Keratinocyte (primary cell): ENCODE measurements at regions not wholly inside any gene's neighbourhood (a gene's known extent, or its start where the extent isn't known, plus 50 kb on each side); places are given as distances from the start of the nearest gene placed in this dataset.

Source experiments
- DNase-seq: peaks from one replicate; pipeline ENCODE4 v3.0.0-alpha.2; 2011; ENCODE audit warnings: low read depth, missing footprints, low spot score
- FAIRE-seq: peaks from 2 replicates; lab custom pipeline; 2011; peaks lifted over from hg19 to GRCh38; lab: Jason Lieb, UNC
- H2AFZ ChIP-seq: 2 replicates; pipeline ENCODE4 v1.6.0; 2012; ENCODE audit warnings: low read length, control low read depth, inconsistent platforms; ENCODE audit not compliant: control insufficient read depth
- H3K27ac ChIP-seq: 2 replicates; pipeline ENCODE4 v1.5.1; 2011; ENCODE audit warnings: low read length; ENCODE audit not compliant: control insufficient read depth, insufficient read depth
- H3K27me3 ChIP-seq: 3 replicates; pipeline ENCODE4 v1.6.0; 2011; ENCODE audit warnings: low read length; ENCODE audit not compliant: control insufficient read depth, insufficient read depth; ENCODE audit errors: extremely low read depth
- H3K36me3 ChIP-seq, 2 experiments: 2 replicates in 1 of 2; 3 replicates in 1 of 2; pipeline ENCODE4 v1.5.1; 2011; ENCODE audit warnings: low read length in 2 of 2, mild to moderate bottlenecking in 1 of 2; ENCODE audit not compliant: control insufficient read depth in 2 of 2, insufficient read depth in 2 of 2; ENCODE audit errors: extremely low read depth in 1 of 2
- H3K4me1 ChIP-seq: 3 replicates; pipeline ENCODE4 v1.5.1; 2011; ENCODE audit warnings: low read length; ENCODE audit not compliant: control insufficient read depth, insufficient read depth; ENCODE audit errors: extremely low read depth
- H3K4me2 ChIP-seq: 3 replicates; pipeline ENCODE4 v1.6.0; 2011; ENCODE audit warnings: low read depth, low read length; ENCODE audit not compliant: control insufficient read depth, insufficient read depth; ENCODE audit errors: extremely low read depth
- H3K4me3 ChIP-seq, 3 experiments: fragments of 200-600 bp in 1 of 3; sonication (generic) in 1 of 3; 2 replicates in 2 of 3; 3 replicates in 1 of 3; pipeline ENCODE4 v1.5.1; 2011 to 2016; ENCODE audit warnings: low read length in 3 of 3, mild to moderate bottlenecking in 3 of 3, control low read depth in 2 of 3, inconsistent platforms in 1 of 3, low read depth in 1 of 3, mixed read lengths in 1 of 3, mixed run types in 1 of 3, moderate library complexity in 1 of 3; ENCODE audit not compliant: control insufficient read depth in 2 of 3, insufficient read depth in 2 of 3; ENCODE audit errors: extremely low read depth in 1 of 3
- H3K79me2 ChIP-seq: 2 replicates; pipeline ENCODE4 v1.6.0; 2012; ENCODE audit warnings: low read length; ENCODE audit not compliant: control insufficient read depth, insufficient read depth
- H3K9ac ChIP-seq: 3 replicates; pipeline ENCODE4 v1.6.0; 2011; ENCODE audit warnings: low read length; ENCODE audit not compliant: control insufficient read depth, insufficient read depth; ENCODE audit errors: extremely low read depth
- H3K9me1 ChIP-seq: 3 replicates; pipeline ENCODE4 v1.6.0; 2011; ENCODE audit warnings: low read length; ENCODE audit not compliant: control insufficient read depth, insufficient read depth; ENCODE audit errors: extremely low read depth
- H3K9me3 ChIP-seq: 2 replicates; pipeline ENCODE4 v1.5.1; 2012; ENCODE audit warnings: low read depth, low read length; ENCODE audit not compliant: control insufficient read depth
- H4K20me1 ChIP-seq: 3 replicates; pipeline ENCODE4 v1.6.0; 2011; ENCODE audit warnings: low read length; ENCODE audit not compliant: control insufficient read depth, insufficient read depth; ENCODE audit errors: extremely low read depth
- CTCF ChIP-seq, 3 experiments: IDR thresholded peaks in 1 of 3; conservative IDR thresholded peaks in 1 of 3; optimal IDR thresholded peaks in 1 of 3; 2 replicates in 2 of 3; 3 replicates in 1 of 3; pipeline versions ENCODE3 to v1.5.1; 2011; ENCODE audit warnings: low read length in 3 of 3, mild to moderate bottlenecking in 3 of 3, moderate library complexity in 2 of 3, control low read depth in 1 of 3, inconsistent platforms in 1 of 3; ENCODE audit not compliant: insufficient read depth in 2 of 3; ENCODE audit errors: extremely low read depth in 1 of 3
- EZH2 ChIP-seq: IDR thresholded peaks from one replicate; pipeline ENCODE4 v1.6.1; 2012; ENCODE audit warnings: inconsistent platforms, mild to moderate bottlenecking, low read length, moderate library complexity
- dilution Hi-C: fragments of 300-500 bp; cut with MboI; formaldehyde crosslinking; loops from one replicate; pipeline ENCODE4 v1.7.0; 2020; ENCODE audit warnings: low sequenced_read_pairs; ENCODE audit not compliant: extremely low pct_ligation_motif_present

- Histone ChIP-seq H3K9me1 (no peaks in the 10 kb centered on the region), H4K20me1 (no peaks in the 10 kb centered on the region), H3K27me3 (no peaks in the 10 kb centered on the region), H3K27ac (no peak overlapping the region), H3K79me2 (no peaks in the 10 kb centered on the region), H2AFZ (no peak overlapping the region), H3K9me3 (no peaks in the 10 kb centered on the region), H3K4me1 (no peaks in the 10 kb centered on the region), H3K4me3 (no peak overlapping the region), H3K36me3 (no peaks in the 10 kb centered on the region), H3K4me2 (no peak overlapping the region), H3K9ac (no peak overlapping the region)
- no peak for TF ChIP-seq EZH2
- no peak for TF ChIP-seq CTCF (optimal IDR thresholded peaks at IDR 0.05 in 1 of 3, IDR thresholded peaks at IDR 0.05 in 1 of 3, conservative IDR thresholded peaks at IDR 0.05 in 1 of 3; ENCODE audit: extremely low read depth in 1 of 3, insufficient read depth in 2 of 3, low read length in 3 of 3)
- FAIRE-seq (no peak), DNase-seq (no peak)
- dilution Hi-C loops = no loop called here
Observed at GRCh38 chr2:144234542-144234871, 285.4 kb downstream of the ZEB2 start.

GRCh38 chr2:144233733-144234541 is 286.0 kb downstream of the ZEB2 start:
- H3K27ac ChIP-seq = no peak overlapping the region
- H3K79me2 ChIP-seq = no peaks in the 10 kb centered on the region
- dilution Hi-C loops = no loop called here
- no peak overlapping the region for H3K4me2 ChIP-seq
- no peaks in the 10 kb centered on the region for H3K27me3 ChIP-seq
- H4K20me1 ChIP-seq = no peaks in the 10 kb centered on the region
- no peak overlapping the region for H2AFZ ChIP-seq
- no peaks in the 10 kb centered on the region for H3K9me3 ChIP-seq
- TF ChIP-seq CTCF (optimal IDR thresholded peaks at IDR 0.05 in 1 of 3, IDR thresholded peaks at IDR 0.05 in 1 of 3, conservative IDR thresholded peaks at IDR 0.05 in 1 of 3; ENCODE audit: extremely low read depth in 1 of 3, insufficient read depth in 2 of 3, low read length in 3 of 3) = no peak
- no peak for TF ChIP-seq EZH2
- no peak for DNase-seq
- no peaks in the 10 kb centered on the region for H3K36me3 ChIP-seq
- no peaks in the 10 kb centered on the region for H3K9me1 ChIP-seq
- no peak for FAIRE-seq
- no peaks in the 10 kb centered on the region for H3K4me1 ChIP-seq
- H3K4me3 ChIP-seq = no peak overlapping the region
- no peak overlapping the region for H3K9ac ChIP-seq
